NCI-H2196 (cell line): ENCODE measurements at regions not wholly inside any gene's neighbourhood (a gene's known extent, or its start where the extent isn't known, plus 50 kb on each side); places are given as distances from the start of the nearest gene placed in this dataset.
A peak's percentile ranks its signal among the peaks of the same experiment; 100 is the strongest.

Experiments used
- DNase-seq: peaks from one replicate; lab custom pipeline; 2025; ENCODE audit not compliant: unreplicated experiment; lab: John Stamatoyannopoulos, UW

DNA sequence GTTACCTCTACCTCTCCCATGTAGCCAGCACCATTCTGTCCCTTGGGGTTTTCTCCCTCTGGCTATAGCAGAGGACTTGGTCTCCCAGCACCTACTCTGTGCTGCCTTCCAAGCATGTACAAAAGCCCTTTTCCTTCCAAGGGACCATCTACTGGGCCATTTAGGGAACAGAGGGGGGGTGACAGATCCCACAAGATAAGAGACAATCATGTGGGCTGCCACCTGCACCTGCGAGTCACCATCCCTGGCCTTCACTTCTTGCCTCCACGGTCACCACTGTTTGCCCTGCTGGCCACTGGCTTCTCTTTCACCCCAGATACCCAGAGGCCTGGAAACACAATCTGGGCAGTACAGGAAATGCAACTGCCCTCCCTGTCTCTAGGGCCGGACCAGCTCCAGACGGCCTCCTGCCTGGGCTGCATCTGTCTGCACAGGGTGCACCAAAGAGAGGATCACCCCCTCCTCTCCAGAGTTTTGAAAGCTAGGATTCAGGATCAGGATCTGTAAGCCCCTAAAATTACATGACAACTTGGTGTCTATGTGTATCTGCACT lies 160.8 kb upstream of the NECTIN1 start:
- DNase-seq = no peak

DNA sequence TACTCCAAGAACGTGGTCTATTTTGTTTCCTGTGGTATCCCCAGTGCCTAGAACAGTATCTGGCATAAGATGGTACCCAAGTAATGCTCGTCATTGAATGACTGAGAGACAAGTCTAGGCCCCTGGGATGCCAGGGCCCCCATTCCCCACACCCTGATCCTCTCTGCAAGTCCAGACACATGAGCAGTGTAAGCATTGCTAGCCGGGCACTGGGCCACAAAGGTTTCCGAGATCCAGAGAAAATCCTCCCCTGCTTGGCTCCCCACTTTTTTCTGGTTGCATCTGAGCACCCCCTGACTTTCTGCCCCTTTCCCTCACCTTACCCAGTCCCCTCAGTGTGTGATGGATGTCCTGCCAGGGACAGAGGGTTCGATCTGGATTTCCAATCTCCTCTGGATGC lies 160.1 kb upstream of the NECTIN1 start:
- no peak for DNase-seq

DNA sequence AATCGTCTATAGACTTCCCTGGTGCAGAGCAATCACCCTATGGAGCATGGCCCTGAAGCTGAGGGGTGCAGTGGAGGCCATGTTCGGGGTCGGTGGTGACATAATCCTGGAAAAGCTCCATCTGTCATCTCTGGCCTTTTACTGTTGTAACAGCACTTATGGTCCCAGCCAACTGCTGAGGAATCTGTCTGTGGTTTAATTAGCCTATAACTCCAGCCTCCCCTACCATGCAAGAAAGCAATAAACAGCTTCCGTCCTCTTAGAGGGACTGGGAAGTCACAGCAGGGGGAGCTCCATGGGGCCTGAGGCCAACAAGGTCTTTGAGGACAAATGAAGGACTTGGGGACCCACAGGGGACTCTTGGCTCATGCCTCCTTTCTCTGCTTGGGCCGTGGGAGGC lies 159.1 kb upstream of the NECTIN1 start:
- no peak for DNase-seq

DNA sequence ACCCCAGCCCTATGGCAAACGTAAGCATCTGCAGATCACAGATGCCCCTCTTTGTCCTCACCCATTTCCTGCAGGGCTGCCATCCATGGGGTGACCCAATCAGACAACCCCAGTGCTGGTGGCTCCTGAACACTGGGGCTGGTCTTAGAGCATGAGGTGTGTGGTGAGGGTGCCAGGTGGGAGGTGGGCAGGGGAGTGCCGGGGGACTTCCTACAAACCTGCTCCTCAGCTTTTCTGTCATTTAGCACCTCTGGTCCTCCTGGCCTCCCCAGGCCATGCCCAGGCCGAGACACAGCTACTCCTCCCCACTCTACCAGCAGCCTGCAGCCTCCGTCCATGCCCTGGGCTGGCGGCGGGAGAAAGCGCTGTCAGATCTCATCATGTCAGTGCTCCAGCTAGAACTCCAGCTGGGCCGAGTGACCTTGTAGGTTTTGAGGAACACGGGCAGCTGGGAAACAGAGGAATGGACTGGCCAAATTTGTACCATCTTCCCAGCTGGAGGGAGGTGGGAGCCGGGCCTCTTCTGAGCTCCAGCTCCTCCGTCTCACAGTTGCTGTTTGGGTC lies 157.7 kb upstream of the NECTIN1 start:
- DNase-seq = no peak

DNA sequence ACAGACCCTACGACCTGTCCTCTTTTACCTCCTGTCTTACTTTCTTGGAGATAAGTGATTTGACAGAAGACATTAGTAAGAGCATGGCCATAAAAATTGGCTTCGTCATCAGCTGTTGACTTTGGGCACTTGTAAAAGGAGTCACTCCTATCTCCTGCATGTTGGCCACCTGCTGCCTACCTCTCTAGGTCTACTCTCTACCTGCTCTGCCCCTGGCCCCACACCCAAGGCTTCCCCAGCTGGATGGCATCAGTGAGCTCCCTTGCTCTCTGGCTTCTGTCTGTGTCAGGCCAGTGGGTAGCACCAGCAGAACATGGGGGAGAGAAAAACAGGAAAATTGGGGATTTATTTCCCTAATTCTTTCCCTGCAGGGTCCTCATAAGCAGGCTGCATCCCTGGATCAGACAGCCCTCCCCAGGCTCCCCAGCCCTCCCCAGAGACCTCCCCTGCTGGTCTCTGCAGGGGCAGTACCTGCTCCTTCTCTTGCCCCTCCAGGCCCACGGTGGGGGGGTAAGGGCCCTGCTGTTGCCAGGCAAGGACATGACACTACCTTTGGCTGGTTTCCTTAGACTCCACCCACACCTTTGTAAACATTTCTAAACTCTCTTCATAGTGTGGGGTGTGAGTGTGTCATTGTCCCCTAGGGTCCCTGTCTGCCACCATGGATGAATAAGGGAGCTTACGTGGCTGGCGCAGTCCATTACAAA lies 157.0 kb upstream of the NECTIN1 start:
- no peak for DNase-seq

DNA sequence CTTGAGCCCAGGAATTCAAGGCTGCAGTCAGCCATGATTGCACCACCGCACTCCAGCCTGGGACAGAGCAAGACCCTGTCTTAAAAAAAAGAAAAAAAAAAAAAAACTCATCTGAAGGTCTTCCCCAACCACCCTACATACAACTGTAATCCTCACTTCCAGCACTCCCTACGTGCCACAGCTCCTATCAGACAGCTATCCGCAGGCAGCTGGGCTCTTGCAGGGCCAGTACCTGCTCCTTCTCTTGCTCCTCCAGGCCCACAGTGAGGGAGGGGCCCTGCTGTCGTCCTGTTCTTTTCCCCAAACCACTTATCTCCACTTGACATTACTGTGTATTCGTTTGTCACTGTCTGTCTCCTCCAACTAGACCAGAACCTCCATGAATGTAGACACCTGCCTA lies 156.1 kb upstream of the NECTIN1 start:
- DNase-seq = no peak

DNA sequence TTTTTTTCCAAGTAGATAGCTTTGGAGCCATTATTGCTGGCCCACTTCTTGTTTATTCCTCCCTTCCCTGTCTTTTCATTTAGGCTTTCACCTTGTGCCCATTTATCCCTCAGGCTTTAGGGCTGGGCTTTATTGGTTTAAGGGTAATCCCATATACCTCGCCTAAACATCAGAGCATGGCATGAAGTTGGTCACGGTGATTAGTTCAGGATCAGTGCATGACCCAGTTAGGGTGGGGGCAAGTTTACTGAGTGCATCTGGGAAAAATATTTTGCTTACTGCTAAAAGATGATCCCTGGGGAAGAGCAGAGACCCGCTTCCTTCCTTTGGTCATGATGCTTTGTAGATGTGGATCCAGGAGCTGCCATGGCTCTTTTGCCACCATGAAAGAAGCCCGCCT lies 153.3 kb upstream of the NECTIN1 start:
- DNase-seq = no peak

DNA sequence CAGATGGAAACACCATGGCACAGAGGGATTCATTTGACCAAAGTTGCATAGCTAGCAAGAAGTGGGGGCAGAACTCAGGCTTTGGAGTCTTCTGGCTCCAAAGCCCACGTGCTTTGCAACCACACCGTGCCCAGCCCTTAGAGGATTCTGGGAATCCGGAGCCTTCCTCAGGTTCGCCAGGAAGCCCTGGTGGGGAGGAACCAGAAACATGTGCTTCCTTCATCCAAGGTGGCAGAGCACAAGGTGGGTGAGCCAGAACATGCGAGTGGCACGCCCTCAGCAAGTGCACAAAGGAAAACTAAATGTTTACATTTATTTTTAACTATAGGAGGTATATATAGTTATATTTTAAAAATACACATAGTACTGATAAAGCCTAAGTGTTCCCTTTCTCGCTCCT lies 151.9 kb upstream of the NECTIN1 start:
- DNase-seq = no peak

DNA sequence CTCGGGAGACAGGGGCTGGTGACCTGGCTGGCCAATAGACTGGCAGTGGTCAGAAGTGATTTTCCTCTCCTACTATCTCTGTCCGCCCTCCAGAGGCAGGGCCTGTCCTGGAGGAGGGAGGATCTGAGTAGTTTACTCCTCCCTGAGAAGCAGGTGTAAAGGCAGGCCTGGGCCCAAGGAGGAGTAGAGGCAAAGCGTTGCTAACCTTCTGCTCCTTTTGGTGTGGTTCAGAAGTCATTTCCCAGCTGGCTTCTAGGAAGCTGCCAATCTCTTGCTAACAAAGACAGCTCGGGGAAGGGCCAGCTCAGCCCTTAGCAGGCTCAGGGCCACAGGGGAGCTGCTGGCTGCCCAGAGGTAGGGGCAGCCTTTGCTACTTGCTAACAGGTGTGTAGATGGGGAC lies 151.1 kb upstream of the NECTIN1 start:
- no peak for DNase-seq

DNA sequence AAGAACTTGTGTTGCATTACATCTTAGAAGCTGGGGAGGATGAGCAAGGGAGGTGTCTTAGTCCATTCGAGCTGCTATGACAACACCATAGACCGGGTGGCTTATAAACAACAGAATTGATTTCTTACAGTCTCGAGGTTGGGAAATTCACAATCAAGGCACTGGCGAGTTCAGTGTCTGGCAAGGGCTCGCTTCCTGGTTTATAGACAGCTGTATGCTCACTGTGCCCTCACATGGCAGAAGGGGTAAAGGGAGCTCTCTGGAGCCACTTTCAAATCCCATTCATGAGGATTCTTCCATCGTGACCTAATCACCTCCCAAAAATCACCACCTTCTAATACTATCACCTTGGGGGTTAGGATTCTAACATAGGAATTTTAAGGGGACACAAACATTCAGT lies 150.0 kb upstream of the NECTIN1 start:
- DNase-seq = no peak

DNA sequence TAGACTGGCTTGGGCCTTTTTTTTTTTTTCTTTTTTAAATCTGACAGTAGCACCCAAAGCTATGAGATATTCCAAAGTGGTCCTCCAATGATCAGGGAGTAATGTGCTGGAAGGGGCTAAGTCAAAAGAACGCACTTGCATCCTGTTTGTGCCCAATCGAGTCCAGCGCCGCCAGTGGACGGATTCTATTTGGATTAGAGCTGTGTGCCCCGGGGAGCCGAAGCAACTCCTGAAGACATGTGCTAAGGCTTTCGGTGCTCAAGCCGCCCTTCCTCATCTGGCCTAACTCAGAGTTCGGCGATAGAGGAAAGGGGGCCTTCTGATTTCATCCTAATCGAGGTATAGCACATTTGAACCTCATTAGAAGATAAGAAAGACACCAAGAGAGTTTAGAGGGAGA lies 147.8 kb upstream of the NECTIN1 start:
- no peak for DNase-seq

DNA sequence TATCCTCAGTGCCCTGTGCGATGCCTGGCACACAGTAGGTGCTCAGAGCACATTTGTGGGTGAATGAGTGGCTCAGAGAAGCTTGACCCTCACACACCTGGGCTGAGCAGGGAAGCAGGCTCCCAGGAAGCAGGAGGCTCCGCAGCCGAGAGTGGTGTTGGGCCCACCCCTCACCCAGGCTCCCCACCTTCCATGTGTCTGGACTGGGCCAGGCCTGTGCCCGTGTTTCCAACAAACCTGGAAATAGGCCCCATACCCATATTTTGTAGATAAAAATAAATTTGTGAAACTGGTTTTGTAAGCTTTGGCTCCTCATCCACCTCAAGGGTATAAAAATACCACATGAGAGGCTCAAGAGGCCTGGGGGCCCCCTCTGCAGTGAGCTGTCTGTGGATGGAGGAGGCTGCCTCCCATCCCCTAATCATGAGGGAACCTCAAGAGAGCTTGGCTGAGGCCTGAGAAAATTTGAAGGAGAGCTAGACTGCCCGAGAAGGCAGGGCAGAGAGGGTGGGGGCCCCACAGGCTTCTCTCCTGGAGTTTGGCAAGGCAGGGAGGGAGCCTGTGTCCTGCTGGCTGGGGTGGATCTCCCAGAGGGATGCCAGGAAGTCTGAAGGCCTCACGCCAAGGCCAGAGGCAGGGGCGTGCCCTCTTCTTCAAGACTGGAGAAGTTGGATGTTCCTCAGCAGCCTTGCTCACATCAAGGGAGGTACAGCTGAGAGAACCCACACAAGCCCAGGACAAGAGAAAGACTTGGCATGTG lies 147.0 kb upstream of the NECTIN1 start:
- DNase-seq = no peak

DNA sequence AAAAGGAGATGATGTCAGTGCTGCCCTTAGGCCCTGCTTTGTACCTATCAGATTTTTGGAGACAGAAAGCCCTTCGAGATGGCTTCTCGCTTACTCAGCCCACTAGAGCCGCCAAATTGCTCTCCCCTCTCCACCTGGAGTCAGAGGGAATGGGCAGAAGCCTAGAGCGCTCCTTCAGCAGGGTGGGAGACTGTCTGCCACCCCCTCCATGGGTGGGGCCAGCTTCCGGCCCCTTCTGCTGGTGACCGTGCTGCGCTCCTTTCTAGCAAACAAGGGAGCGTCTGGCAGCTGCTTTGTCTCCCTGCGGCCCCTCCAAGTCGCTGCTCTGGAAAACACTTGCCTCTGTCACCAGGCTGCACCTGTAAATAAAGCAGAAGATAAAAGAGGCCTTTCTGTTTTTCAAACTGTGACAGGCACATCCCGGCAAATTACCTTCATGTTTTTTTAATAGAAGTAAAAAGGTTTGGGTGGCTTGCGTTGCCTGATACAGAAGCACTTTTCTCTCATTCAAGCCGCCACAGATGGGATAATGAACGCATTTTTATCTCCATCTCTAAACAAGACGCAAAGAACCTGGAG lies 145.7 kb upstream of the NECTIN1 start:
- DNase-seq = no peak

DNA sequence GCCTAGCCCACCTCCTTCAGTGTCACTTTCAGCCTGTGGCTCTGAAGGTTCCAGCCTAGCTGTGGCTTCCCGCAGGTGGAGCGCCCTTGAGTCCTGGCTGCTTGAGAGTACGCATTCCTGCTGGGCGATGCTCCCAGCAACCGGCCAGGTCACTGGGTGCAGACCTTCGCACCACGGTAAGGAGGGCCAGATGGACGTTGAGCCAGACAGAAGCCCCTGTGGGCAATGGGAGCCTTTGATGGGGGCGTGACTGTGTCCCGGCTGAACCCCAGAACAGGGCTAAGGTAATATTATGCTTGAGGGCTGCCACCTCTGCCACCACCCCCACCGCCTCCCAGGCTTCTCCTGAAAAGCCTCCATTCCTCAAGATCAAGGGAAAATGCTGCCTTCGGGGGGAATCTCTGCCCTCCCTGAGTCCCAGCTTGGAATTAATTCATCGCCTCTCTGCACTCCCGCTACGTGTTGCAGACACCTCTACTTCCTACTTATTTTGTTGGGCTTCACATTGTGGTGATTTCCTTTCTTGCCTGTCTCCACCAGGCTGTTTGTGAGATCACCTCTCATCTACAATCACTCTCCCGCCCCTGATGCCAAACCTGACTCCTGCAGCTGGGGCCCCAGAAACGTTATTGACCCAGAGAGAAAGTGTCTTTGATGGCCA lies 144.9 kb upstream of the NECTIN1 start:
- DNase-seq = no peak

DNA sequence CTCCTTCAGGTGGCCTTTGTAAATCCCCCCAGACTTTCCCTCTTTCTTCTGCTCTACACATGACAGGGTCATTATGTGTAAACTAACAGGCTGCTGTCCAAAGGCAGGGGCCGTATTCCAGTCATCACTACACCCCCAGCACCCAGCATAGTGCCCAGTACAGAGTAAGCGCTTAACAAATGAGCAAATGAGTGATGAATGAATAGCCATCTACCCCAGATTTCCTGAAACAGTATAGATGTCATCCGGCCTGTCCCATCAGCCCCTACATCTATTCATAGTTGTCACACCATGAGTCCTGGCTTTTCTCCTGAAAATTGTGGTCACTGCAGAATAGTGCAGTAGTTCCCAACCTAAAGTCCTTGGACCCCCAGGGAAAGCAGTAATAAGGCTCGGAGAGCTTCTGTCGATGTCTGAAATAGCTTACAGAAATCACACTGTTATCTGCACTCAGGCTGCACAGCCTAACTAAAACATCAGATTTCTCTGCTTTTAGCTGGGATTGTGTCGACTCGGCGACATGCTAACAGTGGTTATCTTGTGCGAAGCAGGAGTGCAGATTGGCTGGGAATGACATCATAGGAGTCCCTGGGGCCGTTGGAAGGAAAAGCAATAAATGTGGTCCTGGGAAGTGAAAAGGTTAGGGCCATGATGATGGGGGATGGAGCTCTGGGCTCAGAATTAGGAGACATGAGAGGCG lies 143.8 kb upstream of the NECTIN1 start:
- no peak for DNase-seq

DNA sequence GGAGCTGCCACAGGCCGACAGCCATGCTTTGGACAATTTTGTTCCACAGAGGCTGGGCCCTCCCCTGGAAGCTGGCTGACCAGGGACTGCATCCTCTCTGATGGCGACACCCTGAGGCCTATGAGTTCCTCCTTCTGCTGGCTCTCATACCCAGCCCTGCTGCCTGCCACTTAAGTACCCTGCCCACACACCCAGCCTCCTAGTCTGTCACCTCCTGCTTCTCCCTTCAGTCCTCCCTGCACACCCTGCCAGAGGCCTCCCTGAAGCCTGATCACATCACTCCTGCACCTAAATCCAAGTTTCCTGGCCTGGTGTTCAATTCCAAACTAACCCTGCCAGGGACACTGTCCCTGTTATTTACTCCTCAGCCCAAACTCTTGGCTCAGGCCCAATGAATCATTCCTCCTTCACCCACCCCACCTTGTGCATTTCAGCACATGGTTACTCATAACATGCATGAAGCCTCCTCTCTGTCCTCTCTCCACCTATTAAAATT lies 136.7 kb upstream of the NECTIN1 start:
- no peak for DNase-seq

DNA sequence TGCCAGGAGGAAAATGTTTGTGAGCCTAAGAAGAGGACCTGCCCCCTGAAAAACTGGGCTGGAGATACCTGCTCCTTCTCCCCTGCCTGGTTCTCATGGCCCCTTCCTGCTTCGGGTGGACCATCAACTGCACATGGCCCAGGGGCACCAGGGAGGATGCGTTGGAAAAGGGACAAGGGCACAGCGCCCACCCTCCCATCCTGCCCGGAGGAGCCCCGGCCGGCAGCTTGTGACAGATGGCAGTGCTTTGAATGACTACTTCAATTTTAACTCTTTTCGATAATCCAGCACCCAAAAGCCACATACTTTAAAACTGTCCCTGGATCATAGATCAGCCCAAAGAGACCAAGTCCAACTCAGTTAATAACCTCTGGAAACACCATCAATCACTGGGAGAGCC lies 135.8 kb upstream of the NECTIN1 start:
- DNase-seq = no peak

DNA sequence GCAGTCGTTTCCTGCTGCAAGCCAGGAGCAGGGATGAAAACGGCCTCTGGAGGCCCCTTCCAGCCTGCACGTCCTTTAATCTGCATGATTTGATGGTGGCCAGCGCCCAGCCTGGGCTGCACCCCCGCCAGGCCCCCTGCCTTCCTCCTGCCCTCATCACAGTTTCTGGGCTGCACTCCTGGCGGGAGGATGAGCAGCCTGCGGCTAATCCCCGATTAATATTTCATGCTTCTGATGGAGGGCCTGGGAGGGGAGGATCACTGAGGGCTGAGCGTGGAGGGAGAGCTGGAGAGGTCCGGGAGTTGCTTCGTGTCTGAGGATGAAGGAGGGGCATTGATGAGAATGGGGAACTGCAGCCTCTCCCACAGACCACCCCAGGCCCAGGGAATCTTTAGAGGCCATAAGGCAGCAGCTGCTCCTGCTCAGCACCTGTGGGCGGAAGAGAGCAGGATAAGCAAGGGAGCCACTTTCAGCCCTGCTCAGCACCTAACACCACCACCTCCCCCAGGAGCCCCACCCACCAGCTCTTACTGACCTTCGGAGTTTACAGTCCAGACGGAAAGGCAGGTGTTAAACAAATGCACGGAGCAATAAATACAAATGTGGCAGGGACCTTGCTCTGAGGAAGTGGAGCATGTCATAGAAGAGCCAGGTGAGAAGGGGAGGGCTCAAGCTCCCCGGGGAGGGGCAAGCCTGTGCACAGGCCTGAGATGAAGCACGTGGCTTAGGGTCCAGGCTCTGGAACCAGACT lies 135.0 kb upstream of the NECTIN1 start:
- DNase-seq = peak; percentile 60

DNA sequence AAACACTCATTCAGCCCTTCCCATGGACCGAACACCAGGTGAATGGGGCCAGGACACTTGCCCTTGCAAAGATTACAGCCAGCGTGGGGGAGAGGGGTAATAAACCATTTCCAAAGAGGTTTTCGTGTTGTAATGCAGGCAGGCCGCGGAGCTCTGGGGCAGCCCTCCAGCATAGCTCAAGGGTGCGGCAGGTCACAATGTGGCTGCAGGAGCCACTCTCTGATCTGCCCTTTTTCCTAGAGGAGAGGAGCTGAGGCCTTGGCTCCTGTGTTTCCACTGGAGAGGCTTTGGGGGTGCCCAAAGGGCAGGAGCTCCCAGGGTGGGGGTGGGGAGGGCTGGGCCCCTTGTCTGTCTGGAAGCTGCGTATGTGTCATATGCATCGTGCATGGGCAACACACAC lies 134.2 kb upstream of the NECTIN1 start:
- no peak for DNase-seq

DNA sequence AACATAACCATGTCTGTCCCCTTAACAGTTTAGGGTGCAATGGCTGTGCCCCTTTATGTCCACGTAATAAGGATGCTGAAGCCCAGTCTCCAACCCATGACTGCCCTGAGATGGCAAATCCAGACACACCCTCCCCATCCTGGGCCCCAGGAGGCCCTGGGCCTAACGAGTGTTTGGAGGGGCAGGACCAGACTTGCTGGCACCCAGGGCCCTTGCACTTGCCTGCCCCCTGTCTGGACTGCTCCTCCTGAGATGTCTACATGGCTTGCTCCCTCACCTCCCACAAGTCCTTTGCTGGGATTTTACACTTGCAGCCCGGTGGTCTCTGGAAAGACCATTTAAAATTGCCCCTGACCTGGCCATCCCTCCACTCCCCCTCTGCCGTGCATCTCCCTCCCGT lies 132.2 kb upstream of the NECTIN1 start:
- no peak for DNase-seq
